T-helper 17 cell (primary cell): ENCODE measurements at regions not wholly inside any gene's neighbourhood (a gene's known extent, or its start where the extent isn't known, plus 50 kb on each side); places are given as distances from the start of the nearest gene placed in this dataset.

Source experiments
- ATAC-seq: fragments of 150-1000 bp; cut with Tn5 transposase; 2 replicates; pipeline ENCODE4 v1.10.0; 2021; ENCODE audit warnings: mild to moderate bottlenecking, moderate library complexity
- DNase-seq, 3 donors: peaks; one replicate each; pipeline versions ENCODE4 v3.0.0 to v3.0.0-alpha.2; 2020 to 2021
- H3K9me3 ChIP-seq: one replicate; pipeline ENCODE4 v1.7.0; 2013; ENCODE audit warnings: low read length, mild to moderate bottlenecking; ENCODE audit not compliant: control insufficient read depth, poor library complexity, severe bottlenecking
- H3K27ac Mint-ChIP-seq: one replicate; pipeline ENCODE4 v1.8.0; 2022; ENCODE audit warnings: mild to moderate bottlenecking, moderate library complexity, mixed read lengths
- H3K27me3 Mint-ChIP-seq: one replicate; pipeline ENCODE4 v1.8.0; 2022; ENCODE audit warnings: mixed read lengths
- H3K36me3 Mint-ChIP-seq: one replicate; pipeline ENCODE4 v1.8.0; 2022; ENCODE audit warnings: low read depth, mixed read lengths
- H3K4me1 Mint-ChIP-seq: one replicate; pipeline ENCODE4 v1.8.0; 2022; ENCODE audit warnings: mild to moderate bottlenecking, mixed read lengths
- H3K4me3 Mint-ChIP-seq: one replicate; pipeline ENCODE4 v1.8.0; 2022; ENCODE audit warnings: mild to moderate bottlenecking, moderate library complexity, mixed read lengths

DNA sequence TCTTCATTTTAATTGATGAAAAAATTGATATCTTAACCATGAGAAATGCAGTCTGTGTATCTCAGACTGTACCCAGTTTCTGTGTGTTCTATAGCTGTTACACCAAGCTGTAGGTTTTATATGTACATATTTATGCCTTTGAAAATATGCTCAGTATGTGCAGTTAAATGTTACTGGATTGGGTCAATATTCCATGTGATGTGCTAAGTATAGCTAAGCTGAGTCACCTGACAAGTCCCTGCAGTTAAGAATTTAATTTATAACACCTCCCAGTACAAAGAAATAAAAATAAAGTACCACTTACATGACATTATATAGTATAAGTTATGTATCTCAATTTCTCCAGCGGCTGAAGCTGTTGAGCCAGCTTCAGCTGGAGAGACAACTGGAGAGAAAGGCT lies 984.0 kb downstream of the GALC start:
- no peak for ATAC-seq
- Mint-ChIP-seq H3K4me3 (no peak overlapping the region), H3K36me3 (no peaks in the 10 kb centered on the region), H3K27ac (no peak overlapping the region), H3K4me1 (no peaks in the 10 kb centered on the region), H3K27me3 (no peaks in the 10 kb centered on the region)
- no peak for DNase-seq
- H3K9me3 ChIP-seq, result no peaks in the 10 kb centered on the region

DNA sequence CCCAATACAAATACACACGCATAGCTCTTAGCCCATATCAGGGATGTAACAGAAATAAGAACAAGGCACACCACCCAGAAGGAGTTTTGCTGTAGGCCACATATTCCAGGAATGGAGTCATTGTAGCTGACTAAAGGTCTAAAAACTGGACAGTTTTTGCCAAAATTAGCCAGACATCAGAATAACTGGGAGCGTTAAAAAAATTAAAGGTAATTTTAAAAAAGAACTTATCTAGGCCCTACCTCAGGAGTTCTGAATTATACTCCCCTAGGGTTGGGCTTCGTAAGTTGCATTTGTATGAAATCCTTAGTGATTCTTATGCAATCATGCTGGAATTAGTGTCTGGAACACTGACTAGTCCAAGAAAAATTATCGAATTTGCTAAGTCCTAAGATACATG lies 987.7 kb downstream of the GALC start:
- Mint-ChIP-seq H3K4me3 (no peak overlapping the region), H3K4me1 (no peaks in the 10 kb centered on the region), H3K36me3 (no peaks in the 10 kb centered on the region), H3K27me3 (no peaks in the 10 kb centered on the region), H3K27ac (no peak overlapping the region)
- ATAC-seq, result no peak
- H3K9me3 ChIP-seq, result no peaks in the 10 kb centered on the region
- DNase-seq, result no peak

DNA sequence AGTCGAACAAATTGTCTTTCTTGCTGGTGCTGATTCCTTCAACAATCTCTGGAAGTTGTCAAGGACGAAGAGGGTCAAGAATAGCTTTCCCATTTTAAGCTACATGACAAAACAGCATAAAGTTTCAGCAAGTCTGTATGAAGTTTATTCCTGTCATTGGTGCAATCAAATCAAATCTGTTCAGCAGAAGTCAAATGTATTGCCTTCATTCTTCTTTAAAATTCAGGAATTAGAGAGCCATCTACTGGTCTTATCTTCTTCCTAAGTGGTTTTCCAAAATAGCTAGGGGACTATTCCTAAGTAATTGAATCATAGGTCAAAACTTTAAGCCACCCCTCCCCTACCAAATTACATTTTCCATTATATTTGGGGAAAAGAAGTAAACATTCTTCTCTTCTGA lies 990.2 kb downstream of the GALC start:
- no peaks in the 10 kb centered on the region for H3K4me1 Mint-ChIP-seq
- no peak overlapping the region for H3K27ac Mint-ChIP-seq
- no peak overlapping the region for H3K4me3 Mint-ChIP-seq
- no peaks in the 10 kb centered on the region for H3K27me3 Mint-ChIP-seq
- DNase-seq, result no peak
- no peaks in the 10 kb centered on the region for H3K9me3 ChIP-seq
- no peak for ATAC-seq
- H3K36me3 Mint-ChIP-seq, result no peaks in the 10 kb centered on the region

DNA sequence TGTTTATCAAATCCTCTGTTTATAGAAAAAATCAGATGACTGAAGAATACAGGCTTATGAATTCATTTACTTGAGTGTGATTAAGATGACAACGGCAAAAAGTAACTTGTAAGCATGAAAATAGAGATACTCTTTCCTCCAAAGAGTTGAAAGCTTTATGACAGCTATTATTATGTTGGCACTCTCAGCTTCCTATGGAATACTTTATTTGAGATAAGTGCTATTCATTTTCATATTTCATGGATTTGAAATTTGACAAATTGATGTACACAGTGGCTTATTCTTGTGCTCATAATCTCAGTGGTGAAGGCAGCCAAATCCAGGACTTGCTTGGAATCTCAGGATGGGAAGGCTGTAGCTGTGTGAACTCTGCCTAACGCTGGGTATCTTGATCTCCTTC lies 991.6 kb downstream of the GALC start:
- H3K9me3 ChIP-seq, result no peaks in the 10 kb centered on the region
- H3K27ac Mint-ChIP-seq, result no peak overlapping the region
- no peak overlapping the region for H3K4me3 Mint-ChIP-seq
- DNase-seq, result no peak
- no peak for ATAC-seq
- H3K4me1 Mint-ChIP-seq, result no peaks in the 10 kb centered on the region
- H3K36me3 Mint-ChIP-seq, result no peaks in the 10 kb centered on the region
- H3K27me3 Mint-ChIP-seq, result no peaks in the 10 kb centered on the region

DNA sequence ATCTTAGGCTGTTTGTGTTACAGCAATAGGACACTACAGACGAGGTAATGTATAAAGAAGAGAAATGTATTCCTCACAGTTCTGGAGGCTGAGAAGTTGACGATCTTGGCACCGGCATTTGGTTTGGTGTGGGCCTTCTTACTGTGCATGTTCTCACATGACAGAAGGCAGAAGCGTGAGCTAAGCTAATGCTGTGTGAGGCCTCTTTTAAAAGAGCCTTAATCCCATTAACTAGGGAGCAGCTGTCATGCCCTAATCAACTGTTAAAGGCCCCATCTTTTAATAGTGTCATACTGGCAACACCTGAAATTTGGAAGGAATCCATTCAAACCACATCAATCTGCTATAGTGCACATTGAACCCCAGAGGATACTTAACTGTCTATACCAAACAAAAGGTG lies 992.9 kb downstream of the GALC start:
- H3K27me3 Mint-ChIP-seq, result no peaks in the 10 kb centered on the region
- DNase-seq (no peak), ATAC-seq (no peak)
- no peaks in the 10 kb centered on the region for H3K36me3 Mint-ChIP-seq
- no peak overlapping the region for H3K4me3 Mint-ChIP-seq
- H3K9me3 ChIP-seq, result no peaks in the 10 kb centered on the region
- no peak overlapping the region for H3K27ac Mint-ChIP-seq
- H3K4me1 Mint-ChIP-seq, result no peaks in the 10 kb centered on the region

DNA sequence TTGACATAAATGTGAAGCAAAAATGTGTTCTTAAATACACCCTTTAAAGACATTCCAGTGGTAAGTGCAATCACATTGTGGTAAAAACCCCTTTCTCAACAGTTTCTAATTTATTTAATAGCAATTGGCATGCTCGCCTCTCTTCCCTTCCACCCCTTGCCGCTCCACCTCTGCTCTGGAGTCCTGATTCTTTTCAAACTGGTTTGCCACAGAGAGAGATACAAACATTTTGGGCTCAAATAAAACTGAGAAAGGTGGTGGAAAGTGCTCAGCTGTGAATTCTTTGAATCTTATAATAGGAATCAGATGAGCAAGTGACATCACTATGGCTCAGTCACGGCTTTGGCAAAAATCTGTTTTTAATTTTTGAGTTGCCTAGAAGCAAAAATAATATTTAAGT lies 993.9 kb downstream of the GALC start:
- ATAC-seq (no peak), DNase-seq (no peak)
- Mint-ChIP-seq H3K4me3 (no peak overlapping the region), H3K27ac (no peak overlapping the region), H3K36me3 (no peaks in the 10 kb centered on the region), H3K4me1 (no peaks in the 10 kb centered on the region), H3K27me3 (no peaks in the 10 kb centered on the region)
- H3K9me3 ChIP-seq, result no peaks in the 10 kb centered on the region

DNA sequence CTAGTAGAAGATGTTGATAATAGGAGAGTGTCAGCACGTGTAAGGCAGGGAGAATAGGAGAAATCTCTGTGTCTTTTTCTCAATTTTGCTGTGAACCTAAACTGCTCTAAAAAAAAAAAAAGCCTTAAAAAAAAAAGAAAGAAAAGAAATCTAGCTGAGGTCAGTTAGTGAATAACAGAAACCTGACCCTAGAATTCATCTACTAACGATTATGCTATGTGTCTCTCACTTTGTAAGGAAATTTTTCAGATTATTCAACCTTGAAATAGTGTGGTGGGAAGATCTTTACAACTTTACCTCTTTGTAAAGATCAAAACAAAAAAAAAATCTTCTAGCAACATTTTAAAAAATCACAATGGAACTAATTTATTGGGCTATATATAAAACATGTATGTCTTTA lies 995.7 kb downstream of the GALC start:
- Mint-ChIP-seq H3K36me3 (no peaks in the 10 kb centered on the region), H3K4me1 (no peaks in the 10 kb centered on the region), H3K4me3 (no peak overlapping the region), H3K27me3 (no peaks in the 10 kb centered on the region), H3K27ac (no peak overlapping the region)
- no peak for DNase-seq
- H3K9me3 ChIP-seq, result no peaks in the 10 kb centered on the region
- ATAC-seq, result no peak

DNA sequence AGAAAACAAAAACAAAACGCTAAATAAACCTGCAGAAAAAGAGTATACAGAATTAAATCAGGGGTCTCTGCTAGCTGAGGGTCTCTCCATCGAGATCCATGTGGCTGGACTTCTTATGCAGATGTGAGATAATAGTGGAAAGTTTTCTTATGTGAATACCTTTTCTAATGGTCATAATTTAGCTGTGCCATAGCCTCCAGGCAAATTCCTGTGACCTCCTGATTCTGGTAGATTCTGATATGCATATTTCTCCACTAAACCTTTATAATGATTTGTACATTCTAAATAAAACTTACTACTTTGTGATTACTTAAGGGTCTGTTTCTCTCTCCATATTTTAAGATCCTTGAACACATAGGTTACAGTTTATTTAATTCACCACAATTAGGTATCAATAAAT lies 1002.6 kb downstream of the GALC start:
- DNase-seq (no peak), ATAC-seq (no peak)
- H3K27me3 Mint-ChIP-seq, result no peaks in the 10 kb centered on the region
- H3K27ac Mint-ChIP-seq, result no peak overlapping the region
- no peaks in the 10 kb centered on the region for H3K36me3 Mint-ChIP-seq
- no peaks in the 10 kb centered on the region for H3K9me3 ChIP-seq
- no peak overlapping the region for H3K4me3 Mint-ChIP-seq
- no peaks in the 10 kb centered on the region for H3K4me1 Mint-ChIP-seq

DNA sequence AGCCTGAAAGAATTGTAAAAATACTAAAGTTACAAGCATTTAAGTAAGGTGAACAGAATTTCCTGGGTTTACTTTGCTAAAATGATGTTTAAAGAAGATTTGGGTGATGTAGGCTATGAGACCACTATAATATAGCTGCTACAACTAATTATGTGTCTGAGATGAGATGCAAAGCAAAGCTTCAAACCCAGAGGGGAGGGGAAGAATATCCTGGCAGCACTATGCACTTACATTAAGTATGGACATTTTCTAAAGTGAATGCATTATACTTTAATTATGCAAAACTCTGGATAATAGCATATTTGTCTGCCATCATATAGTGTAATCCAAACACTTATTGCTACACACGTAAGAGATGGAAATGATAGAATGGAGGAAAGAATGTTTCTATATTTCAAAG lies 1003.7 kb downstream of the GALC start:
- Mint-ChIP-seq H3K27ac (no peak overlapping the region), H3K27me3 (no peaks in the 10 kb centered on the region), H3K4me1 (no peaks in the 10 kb centered on the region), H3K36me3 (no peaks in the 10 kb centered on the region), H3K4me3 (no peak overlapping the region)
- DNase-seq (no peak), ATAC-seq (no peak)
- no peaks in the 10 kb centered on the region for H3K9me3 ChIP-seq

DNA sequence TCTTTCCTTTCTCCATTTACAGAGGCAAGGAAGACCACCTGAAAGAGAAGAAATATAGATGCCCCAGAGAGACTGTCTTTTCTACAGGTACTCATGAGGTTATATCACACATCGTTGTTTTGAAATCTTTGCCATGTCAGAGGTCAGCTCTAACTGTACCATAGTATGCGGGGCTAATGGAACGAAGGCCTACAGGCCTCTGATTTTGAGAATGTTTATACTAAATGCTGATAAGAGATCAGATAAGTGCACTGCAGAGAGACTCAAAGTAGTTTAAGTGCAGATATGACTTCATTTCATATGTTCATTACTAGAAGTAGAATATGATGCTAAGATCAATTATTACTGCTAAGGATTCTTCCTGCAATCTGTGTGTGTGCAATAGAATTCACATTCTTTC lies 1005.0 kb downstream of the GALC start:
- Mint-ChIP-seq H3K27ac (no peak overlapping the region), H3K4me3 (no peak overlapping the region), H3K4me1 (no peaks in the 10 kb centered on the region), H3K36me3 (no peaks in the 10 kb centered on the region), H3K27me3 (no peaks in the 10 kb centered on the region)
- ATAC-seq (no peak), DNase-seq (no peak)
- no peaks in the 10 kb centered on the region for H3K9me3 ChIP-seq

DNA sequence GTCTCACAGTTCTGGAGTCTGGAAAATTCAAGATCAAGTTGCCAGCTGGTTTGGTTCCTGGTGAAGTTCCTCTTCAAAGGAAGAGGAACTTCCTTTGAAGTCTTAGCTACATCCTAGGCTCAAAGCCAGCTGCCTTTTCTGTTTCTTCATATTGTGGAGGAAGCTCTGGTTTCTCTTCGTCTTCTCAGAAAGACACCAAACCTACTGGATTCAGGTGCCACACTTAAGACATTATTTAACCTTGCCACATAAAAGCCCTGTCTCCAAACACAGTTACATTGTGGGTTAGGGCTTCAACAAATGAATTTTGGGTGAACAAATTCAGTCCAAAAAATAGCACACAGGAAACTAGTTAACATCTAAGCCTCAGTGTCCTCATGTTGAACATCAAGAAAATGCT lies 1019.8 kb downstream of the GALC start:
- ATAC-seq (no peak), DNase-seq (no peak)
- Mint-ChIP-seq H3K4me1 (no peaks in the 10 kb centered on the region), H3K4me3 (no peak overlapping the region), H3K27ac (no peak overlapping the region), H3K27me3 (no peaks in the 10 kb centered on the region), H3K36me3 (no peaks in the 10 kb centered on the region)
- H3K9me3 ChIP-seq, result no peaks in the 10 kb centered on the region

DNA sequence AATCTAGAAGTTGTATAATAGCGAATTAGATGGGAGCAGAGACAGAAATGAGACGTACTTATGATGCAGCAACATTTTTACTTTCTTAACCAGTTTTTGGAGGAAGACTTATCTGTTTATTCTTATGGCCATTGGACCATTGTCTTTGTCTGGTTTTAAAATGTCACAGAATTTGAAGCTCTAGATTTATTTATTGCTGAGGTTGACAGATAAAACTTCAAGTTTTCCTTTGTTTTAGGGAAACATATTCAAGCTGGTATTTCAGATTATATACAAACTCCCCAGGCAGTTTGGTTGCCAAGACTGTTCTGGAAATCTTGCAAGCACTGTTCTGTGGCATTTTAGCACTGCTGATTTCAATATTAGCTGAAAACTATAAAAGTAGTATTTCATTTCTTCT lies 1021.7 kb downstream of the GALC start:
- H3K9me3 ChIP-seq, result no peaks in the 10 kb centered on the region
- ATAC-seq (no peak), DNase-seq (no peak)
- Mint-ChIP-seq H3K27me3 (no peaks in the 10 kb centered on the region), H3K36me3 (no peaks in the 10 kb centered on the region), H3K27ac (no peak overlapping the region), H3K4me1 (no peaks in the 10 kb centered on the region), H3K4me3 (no peak overlapping the region)

DNA sequence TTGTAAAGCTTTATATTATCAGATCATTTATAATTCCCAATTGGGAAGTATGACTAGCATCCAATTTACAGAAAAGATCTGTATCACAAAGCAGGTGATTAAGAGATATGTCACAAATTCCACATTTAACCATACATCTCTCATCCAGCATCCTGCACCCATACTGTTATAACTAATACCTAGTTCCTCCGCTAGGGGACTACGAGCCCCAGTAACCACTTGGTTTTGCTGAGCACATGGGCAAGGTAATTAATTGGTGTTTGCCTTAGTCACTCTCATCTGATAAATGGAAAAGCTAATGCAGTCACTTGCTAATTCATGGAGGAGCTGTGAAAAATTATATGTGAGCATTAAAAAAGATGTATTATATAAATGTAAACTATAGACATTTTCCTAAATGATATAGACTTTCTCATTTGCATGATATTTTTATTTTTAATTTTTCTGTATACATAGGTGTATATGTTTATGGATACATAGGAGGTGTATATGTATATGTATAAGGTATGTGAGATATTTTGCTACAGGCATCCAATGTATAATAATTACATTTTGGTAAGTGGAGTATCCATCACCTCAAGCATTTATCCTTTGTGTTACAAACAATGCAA lies 1031.8 kb downstream of the GALC start:
- Mint-ChIP-seq H3K4me3 (no peak overlapping the region), H3K4me1 (no peaks in the 10 kb centered on the region), H3K36me3 (no peaks in the 10 kb centered on the region), H3K27me3 (no peaks in the 10 kb centered on the region), H3K27ac (no peak overlapping the region)
- H3K9me3 ChIP-seq, result no peaks in the 10 kb centered on the region
- no peak for DNase-seq
- ATAC-seq, result no peak

DNA sequence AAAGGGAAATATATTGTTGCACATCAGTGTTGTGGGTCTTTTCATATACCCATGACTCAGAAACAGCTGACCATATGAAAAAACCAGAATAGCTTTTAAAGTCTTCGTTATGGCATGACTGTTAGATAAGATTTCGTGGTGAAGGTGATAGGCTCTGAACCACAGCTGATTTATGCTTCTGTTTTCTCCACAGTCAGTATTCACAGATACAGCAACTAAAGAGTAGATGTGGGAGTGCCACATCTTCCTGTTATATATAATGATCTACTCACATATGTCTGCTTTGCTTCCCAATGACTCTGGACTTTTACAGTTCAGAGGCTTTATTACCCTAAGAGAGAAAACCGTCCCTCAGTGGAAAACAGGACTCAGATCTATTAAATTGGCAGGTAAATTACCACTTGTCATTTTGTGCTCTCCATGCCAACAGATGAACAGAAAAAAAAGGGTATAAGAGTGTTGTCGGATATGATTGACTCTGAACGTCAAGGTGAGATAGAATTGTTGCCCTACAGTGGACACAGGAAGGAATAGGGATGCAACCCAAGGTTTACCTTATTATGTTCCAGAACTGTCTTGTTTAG lies 1037.1 kb downstream of the GALC start:
- DNase-seq (no peak), ATAC-seq (no peak)
- Mint-ChIP-seq H3K27ac (no peak overlapping the region), H3K4me3 (no peak overlapping the region), H3K27me3 (no peaks in the 10 kb centered on the region), H3K36me3 (no peaks in the 10 kb centered on the region), H3K4me1 (no peaks in the 10 kb centered on the region)
- no peaks in the 10 kb centered on the region for H3K9me3 ChIP-seq
